ENCODE measurements at regions not wholly inside any gene's neighbourhood (a gene's known extent, or its start where the extent isn't known, plus 50 kb on each side); places are given as distances from the start of the nearest gene placed in this dataset.

DNA sequence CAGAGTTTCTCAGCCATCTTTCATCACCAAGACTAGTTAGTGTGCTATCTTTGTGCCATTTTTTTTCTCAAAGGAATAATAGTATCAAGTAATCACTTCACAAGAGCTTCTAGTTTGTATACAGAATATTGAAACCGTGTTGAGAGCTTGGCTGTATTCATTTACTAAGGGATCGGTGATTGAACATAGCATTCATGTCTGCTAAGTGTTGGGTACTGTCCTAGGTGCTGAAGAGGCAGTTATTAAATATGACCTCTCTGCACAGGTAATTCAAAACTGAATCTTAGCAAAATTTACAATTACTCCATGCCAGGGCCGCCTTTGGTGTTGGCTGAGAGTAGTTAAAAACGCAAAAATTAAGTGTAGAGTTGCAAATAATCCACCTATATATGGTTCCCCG lies 355.3 kb upstream of the RORA start:
- no peak for DNase-seq (ENCODE audit: low read depth, low spot score)

DNA sequence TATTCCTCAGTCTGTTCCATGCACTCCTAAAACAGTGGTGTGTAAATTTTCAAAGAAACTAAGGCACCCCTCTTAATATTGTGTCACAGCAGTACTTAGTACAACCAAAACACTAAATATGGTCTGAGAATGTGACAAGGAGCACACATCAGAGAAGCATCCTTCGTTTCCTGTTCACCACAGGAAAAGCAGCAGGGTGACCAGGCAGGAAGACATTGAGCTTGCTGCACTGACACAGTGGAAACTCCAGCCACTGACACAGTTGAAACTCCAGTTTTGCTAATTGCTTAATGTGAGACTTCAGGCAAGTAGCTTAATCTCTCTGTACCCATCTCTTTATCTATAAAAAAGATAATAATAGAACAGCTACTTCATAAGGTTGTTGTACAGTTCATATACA lies 353.0 kb upstream of the RORA start:
- CTCF ChIA-PET, result no interaction called here
- Histone ChIP-seq H3K79me2 (ENCODE audit: insufficient read depth, low read length) (no peaks in the 10 kb centered on the region), H3K4me2 (ENCODE audit: low read length) (no peak overlapping the region), H3K4me3 (replicated peaks in 1 of 2; ENCODE audit: low read depth in 1 of 2, low read length in 2 of 2) (no peak overlapping the region), H3K36me3 (ENCODE audit: control insufficient read depth in 1 of 2, insufficient read depth in 2 of 2, low read length in 2 of 2) (no peaks in the 10 kb centered on the region), H3K27me3 (ENCODE audit: insufficient read depth, low read length) (no peaks in the 10 kb centered on the region), H3K27ac (ENCODE audit: low read depth, low read length) (no peak overlapping the region), H3K9me2 (ENCODE audit: insufficient read depth) (no peaks in the 10 kb centered on the region), H3K9me3 (ENCODE audit: control insufficient read depth in 1 of 2, insufficient read depth in 1 of 2, low read depth in 1 of 2, low read length in 2 of 2) (peaks cover 0 to 5% of the 10 kb centered on the region in 2 experiments; a peak in 1 of 4 replicates), H3K4me1 (ENCODE audit: control insufficient read depth in 1 of 2, insufficient read depth in 2 of 2, low read length in 2 of 2) (no peaks in the 10 kb centered on the region), H2AFZ (ENCODE audit: low read depth, low read length, poor library complexity, severe bottlenecking) (no peak overlapping the region), H3K9ac (ENCODE audit: low read length) (no peak overlapping the region), H4K20me1 (ENCODE audit: insufficient read depth) (no peaks in the 10 kb centered on the region)
- intact Hi-C loops (cut with micrococcal nuclease), result no loop called here
- BruUV-seq (replicated peaks), result no TSS peak
- RAD21 ChIA-PET (ENCODE audit: low non-redundant PET in 1 of 2, low total read pairs in 2 of 2, uncharacterized antibody in 2 of 2, unreplicated experiment in 2 of 2), result no interaction called here
- POLR2A ChIA-PET, result no interaction called here
- DNase-seq (ENCODE audit: low read depth, low spot score) (no peak), ATAC-seq (no peak)
- TF ChIP-seq ZFX (IDR thresholded peaks at IDR 0.05) (no peak), EZH2phosphoT487 (IDR thresholded peaks at IDR 0.05; ENCODE audit: borderline replicate concordance) (no peak), CEBPB (IDR thresholded peaks at IDR 0.05; ENCODE audit: low read depth) (no peak), TCF7L2 (IDR thresholded peaks at IDR 0.05; ENCODE audit: borderline replicate concordance, extremely low read depth, insufficient read depth, insufficient read length) (no peak), SRF (IDR thresholded peaks at IDR 0.05; ENCODE audit: low read depth) (no peak), EZH2 (IDR thresholded peaks at IDR 0.05) (no peak), POLR2A (IDR thresholded peaks at IDR 0.05; ENCODE audit: borderline replicate concordance, extremely low read depth, insufficient read depth, insufficient read length) (no peak), POLR2AphosphoS5 (IDR thresholded peaks at IDR 0.05; ENCODE audit: low read depth, low read length) (no peak)
- TF ChIP-seq, protein P1, sequence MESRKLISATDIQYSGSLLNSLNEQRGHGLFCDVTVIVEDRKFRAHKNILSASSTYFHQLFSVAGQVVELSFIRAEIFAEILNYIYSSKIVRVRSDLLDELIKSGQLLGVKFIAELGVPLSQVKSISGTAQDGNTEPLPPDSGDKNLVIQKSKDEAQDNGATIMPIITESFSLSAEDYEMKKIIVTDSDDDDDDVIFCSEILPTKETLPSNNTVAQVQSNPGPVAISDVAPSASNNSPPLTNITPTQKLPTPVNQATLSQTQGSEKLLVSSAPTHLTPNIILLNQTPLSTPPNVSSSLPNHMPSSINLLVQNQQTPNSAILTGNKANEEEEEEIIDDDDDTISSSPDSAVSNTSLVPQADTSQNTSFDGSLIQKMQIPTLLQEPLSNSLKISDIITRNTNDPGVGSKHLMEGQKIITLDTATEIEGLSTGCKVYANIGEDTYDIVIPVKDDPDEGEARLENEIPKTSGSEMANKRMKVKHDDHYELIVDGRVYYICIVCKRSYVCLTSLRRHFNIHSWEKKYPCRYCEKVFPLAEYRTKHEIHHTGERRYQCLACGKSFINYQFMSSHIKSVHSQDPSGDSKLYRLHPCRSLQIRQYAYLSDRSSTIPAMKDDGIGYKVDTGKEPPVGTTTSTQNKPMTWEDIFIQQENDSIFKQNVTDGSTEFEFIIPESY (IDR thresholded peaks at IDR 0.05; ENCODE audit: extremely low read depth, insufficient replicate concordance, low read length), result no peak
- TF ChIP-seq, protein P2, sequence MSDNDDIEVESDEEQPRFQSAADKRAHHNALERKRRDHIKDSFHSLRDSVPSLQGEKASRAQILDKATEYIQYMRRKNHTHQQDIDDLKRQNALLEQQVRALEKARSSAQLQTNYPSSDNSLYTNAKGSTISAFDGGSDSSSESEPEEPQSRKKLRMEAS (IDR thresholded peaks at IDR 0.05), result no peak

More for the DNA sequence above, 355.3 kb upstream of the RORA start:
- no peak overlapping the region for H2AFZ ChIP-seq (ENCODE audit: low read depth, low read length, poor library complexity, severe bottlenecking)
- no peaks in the 10 kb centered on the region for H3K79me2 ChIP-seq (ENCODE audit: insufficient read depth, low read length)
- H3K27ac ChIP-seq (ENCODE audit: low read depth, low read length), result no peak overlapping the region
- no peak for ATAC-seq
- H3K4me1 ChIP-seq (ENCODE audit: control insufficient read depth in 1 of 2, insufficient read depth in 2 of 2, low read length in 2 of 2), result no peaks in the 10 kb centered on the region
- intact Hi-C loops (cut with micrococcal nuclease), result no loop called here
- POLR2A ChIA-PET, result no interaction called here
- no peak overlapping the region for H3K9ac ChIP-seq (ENCODE audit: low read length)
- no peaks in the 10 kb centered on the region for H4K20me1 ChIP-seq (ENCODE audit: insufficient read depth)
- no peaks in the 10 kb centered on the region for H3K9me3 ChIP-seq (ENCODE audit: control insufficient read depth in 1 of 2, insufficient read depth in 1 of 2, low read depth in 1 of 2, low read length in 2 of 2)
- no peak overlapping the region for H3K4me3 ChIP-seq (replicated peaks in 1 of 2; ENCODE audit: low read depth in 1 of 2, low read length in 2 of 2)
- no peaks in the 10 kb centered on the region for H3K36me3 ChIP-seq (ENCODE audit: control insufficient read depth in 1 of 2, insufficient read depth in 2 of 2, low read length in 2 of 2)
- H3K9me2 ChIP-seq (ENCODE audit: insufficient read depth), result no peaks in the 10 kb centered on the region
- H3K4me2 ChIP-seq (ENCODE audit: low read length), result no peak overlapping the region
- RAD21 ChIA-PET (ENCODE audit: low non-redundant PET in 1 of 2, low total read pairs in 2 of 2, uncharacterized antibody in 2 of 2, unreplicated experiment in 2 of 2), result no interaction called here
- no peaks in the 10 kb centered on the region for H3K27me3 ChIP-seq (ENCODE audit: insufficient read depth, low read length)
- TF ChIP-seq CEBPB (IDR thresholded peaks at IDR 0.05; ENCODE audit: low read depth), result no peak
- TF ChIP-seq, protein P3, sequence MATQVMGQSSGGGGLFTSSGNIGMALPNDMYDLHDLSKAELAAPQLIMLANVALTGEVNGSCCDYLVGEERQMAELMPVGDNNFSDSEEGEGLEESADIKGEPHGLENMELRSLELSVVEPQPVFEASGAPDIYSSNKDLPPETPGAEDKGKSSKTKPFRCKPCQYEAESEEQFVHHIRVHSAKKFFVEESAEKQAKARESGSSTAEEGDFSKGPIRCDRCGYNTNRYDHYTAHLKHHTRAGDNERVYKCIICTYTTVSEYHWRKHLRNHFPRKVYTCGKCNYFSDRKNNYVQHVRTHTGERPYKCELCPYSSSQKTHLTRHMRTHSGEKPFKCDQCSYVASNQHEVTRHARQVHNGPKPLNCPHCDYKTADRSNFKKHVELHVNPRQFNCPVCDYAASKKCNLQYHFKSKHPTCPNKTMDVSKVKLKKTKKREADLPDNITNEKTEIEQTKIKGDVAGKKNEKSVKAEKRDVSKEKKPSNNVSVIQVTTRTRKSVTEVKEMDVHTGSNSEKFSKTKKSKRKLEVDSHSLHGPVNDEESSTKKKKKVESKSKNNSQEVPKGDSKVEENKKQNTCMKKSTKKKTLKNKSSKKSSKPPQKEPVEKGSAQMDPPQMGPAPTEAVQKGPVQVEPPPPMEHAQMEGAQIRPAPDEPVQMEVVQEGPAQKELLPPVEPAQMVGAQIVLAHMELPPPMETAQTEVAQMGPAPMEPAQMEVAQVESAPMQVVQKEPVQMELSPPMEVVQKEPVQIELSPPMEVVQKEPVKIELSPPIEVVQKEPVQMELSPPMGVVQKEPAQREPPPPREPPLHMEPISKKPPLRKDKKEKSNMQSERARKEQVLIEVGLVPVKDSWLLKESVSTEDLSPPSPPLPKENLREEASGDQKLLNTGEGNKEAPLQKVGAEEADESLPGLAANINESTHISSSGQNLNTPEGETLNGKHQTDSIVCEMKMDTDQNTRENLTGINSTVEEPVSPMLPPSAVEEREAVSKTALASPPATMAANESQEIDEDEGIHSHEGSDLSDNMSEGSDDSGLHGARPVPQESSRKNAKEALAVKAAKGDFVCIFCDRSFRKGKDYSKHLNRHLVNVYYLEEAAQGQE (IDR thresholded peaks at IDR 0.05; ENCODE audit: low read depth), result peak; percentile 21; the same call in 1 of the 2 replicates
- TF ChIP-seq ZNF274 (IDR thresholded peaks at IDR 0.05; ENCODE audit: low read depth, low read length), result no peak
- no TSS peak for BruUV-seq (replicated peaks)
- CTCF ChIA-PET, result no interaction called here
